Activated naive CD4-positive, alpha-beta T cell (primary cell): ENCODE measurements at regions not wholly inside any gene's neighbourhood (a gene's known extent, or its start where the extent isn't known, plus 50 kb on each side); places are given as distances from the start of the nearest gene placed in this dataset.

Experiments used
- DNase-seq, 4 experiments: peaks; one replicate each; lab custom pipeline; 2025; lab: John Stamatoyannopoulos, UW

- DNase-seq: no peak
Observed at GRCh38 chr11:127133061-127133460, 132.5 kb upstream of the KIRREL3 start.

- DNase-seq: no peak
Observed at GRCh38 chr11:127130321-127130720, 129.8 kb upstream of the KIRREL3 start.

GRCh38 chr11:127126986-127127385, 126.4 kb upstream of the KIRREL3 start:
- DNase-seq: no peak

GRCh38 chr11:127119356-127119755, 118.8 kb upstream of the KIRREL3 start:
- no peak for DNase-seq

GRCh38 chr11:127118811-127119210, 118.2 kb upstream of the KIRREL3 start:
- no peak for DNase-seq

GRCh38 chr11:127117231-127117739, 116.7 kb upstream of the KIRREL3 start:
- DNase-seq: no peak

GRCh38 chr11:127115844-127116243, 115.3 kb upstream of the KIRREL3 start:
- DNase-seq: no peak

GRCh38 chr11:127114035-127114434, 113.5 kb upstream of the KIRREL3 start:
- no peak for DNase-seq

- DNase-seq: no peak
Observed at GRCh38 chr11:127110542-127110941, 110.0 kb upstream of the KIRREL3 start.

GRCh38 chr11:127109796-127110480, 109.4 kb upstream of the KIRREL3 start:
- DNase-seq: no peak

- DNase-seq: no peak
Observed at GRCh38 chr11:127108838-127109237, 108.3 kb upstream of the KIRREL3 start.

GRCh38 chr11:127106938-127107337, 106.4 kb upstream of the KIRREL3 start:
- DNase-seq: no peak

- no peak for DNase-seq
Observed at GRCh38 chr11:127105593-127106541, 105.3 kb upstream of the KIRREL3 start.

- no peak for DNase-seq
Observed at GRCh38 chr11:127103586-127104388, 103.2 kb upstream of the KIRREL3 start.

GRCh38 chr11:127098684-127099083, 98.1 kb upstream of the KIRREL3 start:
- DNase-seq: no peak

GRCh38 chr11:127080735-127081134, 80.2 kb upstream of the KIRREL3 start:
- no peak for DNase-seq

GRCh38 chr11:127075758-127076157, 75.2 kb upstream of the KIRREL3 start:
- DNase-seq: no peak

GRCh38 chr11:127074151-127074761, 73.7 kb upstream of the KIRREL3 start:
- DNase-seq: no peak

GRCh38 chr11:127073621-127074020, 73.1 kb upstream of the KIRREL3 start:
- no peak for DNase-seq

- no peak for DNase-seq
Observed at GRCh38 chr11:127071606-127072005, 71.0 kb upstream of the KIRREL3 start.

- no peak for DNase-seq
Observed at GRCh38 chr11:127070808-127071207, 70.2 kb upstream of the KIRREL3 start.
